ENCODE measurements at regions not wholly inside any gene's neighbourhood (a gene's known extent, or its start where the extent isn't known, plus 50 kb on each side); places are given as distances from the start of the nearest gene placed in this dataset.
"Not testable (repeated sequence)": the region's sequence is repeated elsewhere in the genome, so short reads cannot be mapped to it uniquely, and the experiment has no call there.

DNA sequence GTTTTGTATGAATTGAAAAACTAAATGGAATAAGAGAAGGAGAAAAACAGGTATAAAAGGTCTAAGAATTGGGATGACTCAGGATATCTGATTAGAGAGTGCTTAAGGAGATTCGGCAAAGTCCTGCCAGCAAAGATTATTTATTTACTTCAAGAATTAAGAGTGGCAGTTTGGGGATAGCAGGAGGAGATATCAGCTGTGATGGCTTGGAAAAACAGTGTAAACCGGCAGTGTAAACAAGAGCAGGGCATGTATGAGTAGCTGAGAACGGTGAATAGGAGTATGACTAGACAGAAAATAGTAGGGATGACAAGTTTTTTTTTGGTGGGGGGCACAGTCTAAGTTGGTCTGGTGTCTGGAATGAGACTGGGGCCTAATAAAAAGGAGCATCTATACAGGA is 231.9 kb upstream of the DUSP10 start:
- TF ChIP-seq EZH2 (IDR thresholded peaks at IDR 0.05; ENCODE audit: borderline replicate concordance, insufficient read depth, low read length, poor library complexity, severe bottlenecking); EP300 (conservative IDR thresholded peaks at IDR 0.05; ENCODE audit: poor library complexity, severe bottlenecking); MXI1 (conservative IDR thresholded peaks at IDR 0.05; ENCODE audit: poor library complexity, severe bottlenecking): not testable (repeated sequence)
- TF ChIP-seq, protein P1, sequence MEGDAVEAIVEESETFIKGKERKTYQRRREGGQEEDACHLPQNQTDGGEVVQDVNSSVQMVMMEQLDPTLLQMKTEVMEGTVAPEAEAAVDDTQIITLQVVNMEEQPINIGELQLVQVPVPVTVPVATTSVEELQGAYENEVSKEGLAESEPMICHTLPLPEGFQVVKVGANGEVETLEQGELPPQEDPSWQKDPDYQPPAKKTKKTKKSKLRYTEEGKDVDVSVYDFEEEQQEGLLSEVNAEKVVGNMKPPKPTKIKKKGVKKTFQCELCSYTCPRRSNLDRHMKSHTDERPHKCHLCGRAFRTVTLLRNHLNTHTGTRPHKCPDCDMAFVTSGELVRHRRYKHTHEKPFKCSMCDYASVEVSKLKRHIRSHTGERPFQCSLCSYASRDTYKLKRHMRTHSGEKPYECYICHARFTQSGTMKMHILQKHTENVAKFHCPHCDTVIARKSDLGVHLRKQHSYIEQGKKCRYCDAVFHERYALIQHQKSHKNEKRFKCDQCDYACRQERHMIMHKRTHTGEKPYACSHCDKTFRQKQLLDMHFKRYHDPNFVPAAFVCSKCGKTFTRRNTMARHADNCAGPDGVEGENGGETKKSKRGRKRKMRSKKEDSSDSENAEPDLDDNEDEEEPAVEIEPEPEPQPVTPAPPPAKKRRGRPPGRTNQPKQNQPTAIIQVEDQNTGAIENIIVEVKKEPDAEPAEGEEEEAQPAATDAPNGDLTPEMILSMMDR (IDR thresholded peaks at IDR 0.05; ENCODE audit: poor library complexity, severe bottlenecking) = not testable (repeated sequence)
- TF ChIP-seq, protein P2, sequence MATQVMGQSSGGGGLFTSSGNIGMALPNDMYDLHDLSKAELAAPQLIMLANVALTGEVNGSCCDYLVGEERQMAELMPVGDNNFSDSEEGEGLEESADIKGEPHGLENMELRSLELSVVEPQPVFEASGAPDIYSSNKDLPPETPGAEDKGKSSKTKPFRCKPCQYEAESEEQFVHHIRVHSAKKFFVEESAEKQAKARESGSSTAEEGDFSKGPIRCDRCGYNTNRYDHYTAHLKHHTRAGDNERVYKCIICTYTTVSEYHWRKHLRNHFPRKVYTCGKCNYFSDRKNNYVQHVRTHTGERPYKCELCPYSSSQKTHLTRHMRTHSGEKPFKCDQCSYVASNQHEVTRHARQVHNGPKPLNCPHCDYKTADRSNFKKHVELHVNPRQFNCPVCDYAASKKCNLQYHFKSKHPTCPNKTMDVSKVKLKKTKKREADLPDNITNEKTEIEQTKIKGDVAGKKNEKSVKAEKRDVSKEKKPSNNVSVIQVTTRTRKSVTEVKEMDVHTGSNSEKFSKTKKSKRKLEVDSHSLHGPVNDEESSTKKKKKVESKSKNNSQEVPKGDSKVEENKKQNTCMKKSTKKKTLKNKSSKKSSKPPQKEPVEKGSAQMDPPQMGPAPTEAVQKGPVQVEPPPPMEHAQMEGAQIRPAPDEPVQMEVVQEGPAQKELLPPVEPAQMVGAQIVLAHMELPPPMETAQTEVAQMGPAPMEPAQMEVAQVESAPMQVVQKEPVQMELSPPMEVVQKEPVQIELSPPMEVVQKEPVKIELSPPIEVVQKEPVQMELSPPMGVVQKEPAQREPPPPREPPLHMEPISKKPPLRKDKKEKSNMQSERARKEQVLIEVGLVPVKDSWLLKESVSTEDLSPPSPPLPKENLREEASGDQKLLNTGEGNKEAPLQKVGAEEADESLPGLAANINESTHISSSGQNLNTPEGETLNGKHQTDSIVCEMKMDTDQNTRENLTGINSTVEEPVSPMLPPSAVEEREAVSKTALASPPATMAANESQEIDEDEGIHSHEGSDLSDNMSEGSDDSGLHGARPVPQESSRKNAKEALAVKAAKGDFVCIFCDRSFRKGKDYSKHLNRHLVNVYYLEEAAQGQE (IDR thresholded peaks at IDR 0.05; ENCODE audit: borderline replicate concordance) = not testable (repeated sequence)

All from neural cell (in vitro differentiated cells).